Fibroblast of lung (primary cell): ENCODE measurements at regions not wholly inside any gene's neighbourhood (a gene's known extent, or its start where the extent isn't known, plus 50 kb on each side); places are given as distances from the start of the nearest gene placed in this dataset.

Experiments used
- DNase-seq, 2 donors: peaks; one replicate each; pipeline versions ENCODE4 v3.0.0 to v3.0.0-alpha.2; 2010; ENCODE audit warnings: low read depth in 2 of 2
- H2AFZ ChIP-seq: 2 replicates; pipeline ENCODE4 v1.5.1; 2012; ENCODE audit warnings: low read length, control low read depth, inconsistent platforms
- H3K27ac ChIP-seq: 2 replicates; pipeline ENCODE4 v1.5.1; 2011; ENCODE audit warnings: low read length, control low read depth; ENCODE audit not compliant: insufficient read depth
- H3K27me3 ChIP-seq: 2 replicates; pipeline ENCODE4 v1.5.1; 2011; ENCODE audit warnings: mild to moderate bottlenecking, low read length; ENCODE audit not compliant: control insufficient read depth, insufficient read depth
- H3K36me3 ChIP-seq: 2 replicates; pipeline ENCODE4 v1.5.1; 2011; ENCODE audit warnings: low read length; ENCODE audit not compliant: control insufficient read depth, insufficient read depth
- H3K4me1 ChIP-seq: 2 replicates; pipeline ENCODE4 v1.5.1; 2011; ENCODE audit warnings: low read length; ENCODE audit not compliant: control insufficient read depth, insufficient read depth; ENCODE audit errors: extremely low read depth
- H3K4me2 ChIP-seq: 2 replicates; pipeline ENCODE4 v1.5.1; 2011; ENCODE audit warnings: low read length, control low read depth; ENCODE audit not compliant: insufficient read depth; ENCODE audit errors: extremely low read depth
- H3K4me3 ChIP-seq, 4 experiments: fragments of 200-600 bp in 1 of 4; sonication (generic) in 1 of 4; replicated peaks in 1 of 4; 2 replicates each; pipeline ENCODE4 v1.5.1; 2011 to 2016; ENCODE audit warnings: low read length in 4 of 4, low read depth in 3 of 4, mild to moderate bottlenecking in 3 of 4, control low read depth in 2 of 4, inconsistent platforms in 1 of 4, mixed read lengths in 1 of 4; ENCODE audit not compliant: insufficient read depth in 1 of 4; ENCODE audit errors: control extremely low read depth in 1 of 4
- H3K79me2 ChIP-seq: 2 replicates; pipeline ENCODE4 v1.5.1; 2012; ENCODE audit warnings: mild to moderate bottlenecking, low read length, inconsistent platforms; ENCODE audit not compliant: control insufficient read depth, insufficient read depth
- H3K9ac ChIP-seq: 2 replicates; pipeline ENCODE4 v1.5.1; 2011; ENCODE audit warnings: mild to moderate bottlenecking, low read length, control low read depth; ENCODE audit not compliant: insufficient read depth
- H3K9me3 ChIP-seq: 2 replicates; pipeline ENCODE4 v1.5.1; 2012; ENCODE audit warnings: low read depth, low read length; ENCODE audit not compliant: control insufficient read depth, insufficient read depth
- H4K20me1 ChIP-seq: 2 replicates; pipeline ENCODE4 v1.5.1; 2011; ENCODE audit warnings: low read length; ENCODE audit not compliant: control insufficient read depth, insufficient read depth; ENCODE audit errors: extremely low read depth
- EZH2 ChIP-seq: IDR thresholded peaks from 2 replicates; pipeline ENCODE4 v1.5.1; 2012; ENCODE audit warnings: low read length, control low read depth, mild to moderate bottlenecking; ENCODE audit errors: missing control alignments
- TF ChIP-seq, protein P1 (sequence below), 2 donors: IDR thresholded peaks in 1 of 2; conservative IDR thresholded peaks in 1 of 2; 1 replicate in 1 of 2; 2 replicates in 1 of 2; pipeline ENCODE4 v1.5.1; 2011 to 2012; ENCODE audit warnings: low read length in 2 of 2, control low read depth in 1 of 2, inconsistent platforms in 1 of 2, low read depth in 1 of 2, mild to moderate bottlenecking in 1 of 2

DNA sequence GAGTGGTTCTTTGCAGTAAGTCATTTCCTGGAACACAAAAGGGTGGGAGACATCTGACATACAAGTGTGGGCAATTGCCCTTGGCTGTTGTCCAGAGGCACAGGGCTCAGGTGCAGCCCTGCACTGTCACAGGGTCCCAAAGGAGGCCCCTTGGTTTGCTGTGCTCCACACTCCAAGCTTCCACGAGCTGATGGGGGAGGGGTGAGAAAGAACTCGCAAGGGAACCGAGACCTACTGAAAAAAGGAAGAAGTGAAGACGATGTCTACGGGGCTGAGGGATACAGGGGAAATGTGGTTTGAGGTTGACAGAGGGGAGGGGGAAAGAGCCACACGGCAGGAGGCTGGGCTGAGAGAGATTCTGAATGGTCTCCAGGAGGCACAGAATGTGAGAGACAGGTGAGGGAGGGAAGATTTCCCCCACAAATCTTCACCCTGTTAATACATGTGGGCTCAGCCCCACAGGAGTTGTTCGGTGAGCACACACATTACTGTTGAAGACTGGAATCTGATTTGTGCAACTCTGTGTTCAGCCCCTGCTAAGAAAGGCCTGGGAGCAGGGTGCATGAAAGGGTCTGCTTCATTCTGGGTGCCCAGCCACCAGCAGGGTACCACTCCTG lies 123.4 kb downstream of the LY86 start:
- no peak overlapping the region for H2AFZ ChIP-seq
- H3K4me3 ChIP-seq, result no peak overlapping the region
- H3K4me1 ChIP-seq, result peaks cover 14% of the 10 kb centered on the region
- no peak for DNase-seq
- no peaks in the 10 kb centered on the region for H4K20me1 ChIP-seq
- H3K27ac ChIP-seq, result no peak overlapping the region
- H3K27me3 ChIP-seq, result no peaks in the 10 kb centered on the region
- no peak for TF ChIP-seq EZH2
- TF ChIP-seq, protein P1, sequence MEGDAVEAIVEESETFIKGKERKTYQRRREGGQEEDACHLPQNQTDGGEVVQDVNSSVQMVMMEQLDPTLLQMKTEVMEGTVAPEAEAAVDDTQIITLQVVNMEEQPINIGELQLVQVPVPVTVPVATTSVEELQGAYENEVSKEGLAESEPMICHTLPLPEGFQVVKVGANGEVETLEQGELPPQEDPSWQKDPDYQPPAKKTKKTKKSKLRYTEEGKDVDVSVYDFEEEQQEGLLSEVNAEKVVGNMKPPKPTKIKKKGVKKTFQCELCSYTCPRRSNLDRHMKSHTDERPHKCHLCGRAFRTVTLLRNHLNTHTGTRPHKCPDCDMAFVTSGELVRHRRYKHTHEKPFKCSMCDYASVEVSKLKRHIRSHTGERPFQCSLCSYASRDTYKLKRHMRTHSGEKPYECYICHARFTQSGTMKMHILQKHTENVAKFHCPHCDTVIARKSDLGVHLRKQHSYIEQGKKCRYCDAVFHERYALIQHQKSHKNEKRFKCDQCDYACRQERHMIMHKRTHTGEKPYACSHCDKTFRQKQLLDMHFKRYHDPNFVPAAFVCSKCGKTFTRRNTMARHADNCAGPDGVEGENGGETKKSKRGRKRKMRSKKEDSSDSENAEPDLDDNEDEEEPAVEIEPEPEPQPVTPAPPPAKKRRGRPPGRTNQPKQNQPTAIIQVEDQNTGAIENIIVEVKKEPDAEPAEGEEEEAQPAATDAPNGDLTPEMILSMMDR (conservative IDR thresholded peaks at IDR 0.05 in 1 of 2, IDR thresholded peaks at IDR 0.05 in 1 of 2; ENCODE audit: low read depth in 1 of 2, low read length in 2 of 2), result no peak
- H3K4me2 ChIP-seq, result no peak overlapping the region
- H3K36me3 ChIP-seq, result no peaks in the 10 kb centered on the region
- no peak overlapping the region for H3K9ac ChIP-seq
- no peaks in the 10 kb centered on the region for H3K79me2 ChIP-seq
- no peaks in the 10 kb centered on the region for H3K9me3 ChIP-seq

- H3K79me2 ChIP-seq, result no peaks in the 10 kb centered on the region
- no peaks in the 10 kb centered on the region for H3K9me3 ChIP-seq
- no peaks in the 10 kb centered on the region for H3K27me3 ChIP-seq
- no peaks in the 10 kb centered on the region for H3K36me3 ChIP-seq
- DNase-seq, result peak; percentile 96
- peaks cover 14% of the 10 kb centered on the region for H3K4me1 ChIP-seq
- H2AFZ ChIP-seq, result peak overlapping the region; percentile 9
- H3K4me2 ChIP-seq, result peak overlapping the region; percentile 55
- no peak overlapping the region for H3K4me3 ChIP-seq
- no peak overlapping the region for H3K9ac ChIP-seq
- peak overlapping the region; percentile 48 for H3K27ac ChIP-seq
- H4K20me1 ChIP-seq, result no peaks in the 10 kb centered on the region
- no peak for TF ChIP-seq EZH2
- TF ChIP-seq, protein P1 (conservative IDR thresholded peaks at IDR 0.05 in 1 of 2, IDR thresholded peaks at IDR 0.05 in 1 of 2; ENCODE audit: low read depth in 1 of 2, low read length in 2 of 2), result peak in 1 of 2 donors; percentile 11
Observed at GRCh38 chr6:6712449-6713403, 124.2 kb downstream of the LY86 start.

- H4K20me1 ChIP-seq, result no peaks in the 10 kb centered on the region
- H3K79me2 ChIP-seq, result no peaks in the 10 kb centered on the region
- H3K4me2 ChIP-seq, result no peak overlapping the region
- H3K4me1 ChIP-seq, result peaks cover 14% of the 10 kb centered on the region
- no peak overlapping the region for H3K4me3 ChIP-seq
- no peak overlapping the region for H2AFZ ChIP-seq
- H3K9ac ChIP-seq, result no peak overlapping the region
- H3K9me3 ChIP-seq, result no peaks in the 10 kb centered on the region
- peak; percentile 71 to 78 for DNase-seq
- H3K27me3 ChIP-seq, result no peaks in the 10 kb centered on the region
- H3K36me3 ChIP-seq, result no peaks in the 10 kb centered on the region
- H3K27ac ChIP-seq, result no peak overlapping the region
- TF ChIP-seq, protein P1 (conservative IDR thresholded peaks at IDR 0.05 in 1 of 2, IDR thresholded peaks at IDR 0.05 in 1 of 2; ENCODE audit: low read depth in 1 of 2, low read length in 2 of 2), result no peak
- TF ChIP-seq EZH2, result no peak
Observed at GRCh38 chr6:6713657-6714056, 125.1 kb downstream of the LY86 start.
